ENCODE measurements at regions not wholly inside any gene's neighbourhood (a gene's known extent, or its start where the extent isn't known, plus 50 kb on each side); places are given as distances from the start of the nearest gene placed in this dataset.

- TF ChIP-seq, protein P1, sequence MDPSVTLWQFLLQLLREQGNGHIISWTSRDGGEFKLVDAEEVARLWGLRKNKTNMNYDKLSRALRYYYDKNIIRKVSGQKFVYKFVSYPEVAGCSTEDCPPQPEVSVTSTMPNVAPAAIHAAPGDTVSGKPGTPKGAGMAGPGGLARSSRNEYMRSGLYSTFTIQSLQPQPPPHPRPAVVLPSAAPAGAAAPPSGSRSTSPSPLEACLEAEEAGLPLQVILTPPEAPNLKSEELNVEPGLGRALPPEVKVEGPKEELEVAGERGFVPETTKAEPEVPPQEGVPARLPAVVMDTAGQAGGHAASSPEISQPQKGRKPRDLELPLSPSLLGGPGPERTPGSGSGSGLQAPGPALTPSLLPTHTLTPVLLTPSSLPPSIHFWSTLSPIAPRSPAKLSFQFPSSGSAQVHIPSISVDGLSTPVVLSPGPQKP (IDR thresholded peaks at IDR 0.05; ENCODE audit: low read depth, low read length) = no peak
- TF ChIP-seq EZH2 (IDR thresholded peaks at IDR 0.05; ENCODE audit: borderline replicate concordance, control insufficient read depth, low read depth, low read length) (no peak), ATF7 (IDR thresholded peaks at IDR 0.05; ENCODE audit: low read depth) (no peak), SRF (IDR thresholded peaks at IDR 0.05; ENCODE audit: low read depth in 2 of 2, low read length in 2 of 2) (no peak), CHD1 (IDR thresholded peaks at IDR 0.05; ENCODE audit: low read depth, low read length) (no peak), USF1 (IDR thresholded peaks at IDR 0.05; ENCODE audit: borderline replicate concordance, extremely low read length, insufficient read depth, low read depth, low read length) (no peak), ZSCAN29 (IDR thresholded peaks at IDR 0.05) (no peak), IKZF1 (conservative IDR thresholded peaks at IDR 0.05) (no peak)
- TF ChIP-seq, protein P2, sequence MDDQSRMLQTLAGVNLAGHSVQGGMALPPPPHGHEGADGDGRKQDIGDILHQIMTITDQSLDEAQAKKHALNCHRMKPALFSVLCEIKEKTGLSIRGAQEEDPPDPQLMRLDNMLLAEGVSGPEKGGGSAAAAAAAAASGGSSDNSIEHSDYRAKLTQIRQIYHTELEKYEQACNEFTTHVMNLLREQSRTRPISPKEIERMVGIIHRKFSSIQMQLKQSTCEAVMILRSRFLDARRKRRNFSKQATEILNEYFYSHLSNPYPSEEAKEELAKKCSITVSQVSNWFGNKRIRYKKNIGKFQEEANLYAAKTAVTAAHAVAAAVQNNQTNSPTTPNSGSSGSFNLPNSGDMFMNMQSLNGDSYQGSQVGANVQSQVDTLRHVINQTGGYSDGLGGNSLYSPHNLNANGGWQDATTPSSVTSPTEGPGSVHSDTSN (IDR thresholded peaks at IDR 0.05; ENCODE audit: insufficient replicate concordance, low read depth, low read length) = no peak
- TF ChIP-seq, protein P3, sequence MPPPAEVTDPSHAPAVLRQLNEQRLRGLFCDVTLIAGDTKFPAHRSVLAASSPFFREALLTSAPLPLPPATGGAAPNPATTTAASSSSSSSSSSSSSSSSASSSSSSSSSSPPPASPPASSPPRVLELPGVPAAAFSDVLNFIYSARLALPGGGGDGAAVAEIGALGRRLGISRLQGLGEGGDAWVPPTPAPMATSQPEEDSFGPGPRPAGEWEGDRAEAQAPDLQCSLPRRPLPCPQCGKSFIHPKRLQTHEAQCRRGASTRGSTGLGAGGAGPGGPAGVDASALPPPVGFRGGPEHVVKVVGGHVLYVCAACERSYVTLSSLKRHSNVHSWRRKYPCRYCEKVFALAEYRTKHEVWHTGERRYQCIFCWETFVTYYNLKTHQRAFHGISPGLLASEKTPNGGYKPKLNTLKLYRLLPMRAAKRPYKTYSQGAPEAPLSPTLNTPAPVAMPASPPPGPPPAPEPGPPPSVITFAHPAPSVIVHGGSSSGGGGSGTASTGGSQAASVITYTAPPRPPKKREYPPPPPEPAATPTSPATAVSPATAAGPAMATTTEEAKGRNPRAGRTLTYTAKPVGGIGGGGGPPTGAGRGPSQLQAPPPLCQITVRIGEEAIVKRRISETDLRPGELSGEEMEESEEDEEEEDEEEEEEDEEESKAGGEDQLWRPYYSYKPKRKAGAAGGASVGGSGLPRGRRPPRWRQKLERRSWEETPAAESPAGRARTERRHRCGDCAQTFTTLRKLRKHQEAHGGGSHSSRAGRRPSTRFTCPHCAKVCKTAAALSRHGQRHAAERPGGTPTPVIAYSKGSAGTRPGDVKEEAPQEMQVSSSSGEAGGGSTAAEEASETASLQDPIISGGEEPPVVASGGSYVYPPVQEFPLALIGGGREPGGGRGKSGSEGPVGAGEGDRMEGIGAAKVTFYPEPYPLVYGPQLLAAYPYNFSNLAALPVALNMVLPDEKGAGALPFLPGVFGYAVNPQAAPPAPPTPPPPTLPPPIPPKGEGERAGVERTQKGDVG (CRISPR knock-in tag; IDR thresholded peaks at IDR 0.05) = no peak
Observed at GRCh38 chr6:92428448-92428847, 990.9 kb downstream of the EPHA7 start (continued).

Data from GM12878 (cell line).